ENCODE measurements at regions not wholly inside any gene's neighbourhood (a gene's known extent, or its start where the extent isn't known, plus 50 kb on each side); places are given as distances from the start of the nearest gene placed in this dataset.

DNA sequence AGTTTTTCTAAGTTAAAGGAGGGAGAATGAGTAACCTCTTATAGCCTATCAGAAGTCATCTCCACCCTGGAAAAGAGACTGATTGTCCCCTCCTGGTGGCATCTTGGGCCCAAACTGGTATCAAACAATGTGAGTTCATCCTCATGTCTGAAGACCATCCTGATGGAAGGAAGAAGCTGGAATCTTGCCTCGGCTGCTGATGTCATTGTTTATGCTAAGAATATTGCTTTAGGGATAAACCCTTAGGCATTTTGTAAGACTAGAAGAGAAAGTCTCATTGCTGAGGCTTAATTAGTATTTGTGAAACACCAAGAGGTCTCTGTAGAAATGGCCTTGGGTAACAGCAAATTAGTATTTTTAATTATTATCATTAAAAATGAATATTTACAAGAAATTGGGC is 65.7 kb upstream of the KCNN2 start:
- no peak for TF ChIP-seq EZH2 (IDR thresholded peaks at IDR 0.05; ENCODE audit: insufficient read depth, poor library complexity, severe bottlenecking)
- TF ChIP-seq EZH2phosphoT487 (IDR thresholded peaks at IDR 0.05; ENCODE audit: insufficient read depth, low read depth): no peak
